Activated T-helper 1 cell treated with anti-CD3 and anti-CD28 coated beads, Interleukin-12 subunit alpha, Interleukin-12 subunit beta, Interleukin-2, Interleukin-4 antibody, amounts not matched to agents 30 ng/mL and 10 ng/mL and 1 ng/mL, durations not matched to agents 14 hours and 24 hours and 36 hours (primary cell): ENCODE measurements at regions not wholly inside any gene's neighbourhood (a gene's known extent, or its start where the extent isn't known, plus 50 kb on each side); places are given as distances from the start of the nearest gene placed in this dataset.

Source experiments
- DNase-seq: peaks from one replicate; pipeline ENCODE4 v3.0.0; 2021; ENCODE audit warnings: low spot score
- H3K27ac Mint-ChIP-seq: one replicate; pipeline ENCODE4 v1.8.0; 2021; ENCODE audit warnings: mild to moderate bottlenecking, mixed read lengths
- H3K27me3 Mint-ChIP-seq: one replicate; pipeline ENCODE4 v1.8.0; 2022; ENCODE audit warnings: mild to moderate bottlenecking, moderate library complexity, mixed read lengths; ENCODE audit not compliant: insufficient read depth
- H3K36me3 Mint-ChIP-seq: one replicate; pipeline ENCODE4 v1.8.0; 2021; ENCODE audit warnings: low read depth, mixed read lengths
- H3K4me1 Mint-ChIP-seq: one replicate; pipeline ENCODE4 v1.8.0; 2021; ENCODE audit warnings: low read depth, mixed read lengths
- H3K4me3 Mint-ChIP-seq: one replicate; pipeline ENCODE4 v1.8.0; 2021; ENCODE audit warnings: mild to moderate bottlenecking, moderate library complexity, mixed read lengths
- H3K9me3 Mint-ChIP-seq: one replicate; pipeline ENCODE4 v1.8.0; 2021; ENCODE audit warnings: mixed read lengths
- intact Hi-C: fragments of 100-400 bp; cut with micrococcal nuclease; formaldehyde crosslinking; loops from one replicate; pipeline ENCODE4 v1.15.1; 2024

DNA sequence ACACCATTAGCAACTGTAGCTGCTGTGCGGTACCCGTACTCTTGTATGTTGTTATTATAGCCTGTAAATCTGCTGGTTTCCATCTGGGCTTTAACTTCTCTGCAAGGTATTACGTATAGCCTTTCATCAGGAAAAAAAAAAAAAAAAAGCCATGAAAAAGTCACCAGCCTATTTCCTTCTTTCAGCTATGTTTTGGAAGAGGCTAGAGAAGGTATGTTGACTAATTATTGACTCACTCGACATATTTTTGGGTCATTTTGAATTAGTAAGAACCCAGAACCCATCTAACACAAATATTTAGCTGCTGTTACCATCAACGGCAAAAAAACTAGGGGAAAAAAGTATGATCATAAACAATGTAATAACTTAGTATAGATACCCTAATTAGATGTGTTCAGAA is 1395.6 kb downstream of the SUCLG1 start:
- intact Hi-C loops = no loop called here
- Mint-ChIP-seq H3K4me1 (no peaks in the 10 kb centered on the region), H3K36me3 (no peaks in the 10 kb centered on the region), H3K27ac (no peak overlapping the region), H3K27me3 (no peaks in the 10 kb centered on the region), H3K4me3 (no peak overlapping the region), H3K9me3 (peaks cover 8% of the 10 kb centered on the region)
- DNase-seq = no peak

DNA sequence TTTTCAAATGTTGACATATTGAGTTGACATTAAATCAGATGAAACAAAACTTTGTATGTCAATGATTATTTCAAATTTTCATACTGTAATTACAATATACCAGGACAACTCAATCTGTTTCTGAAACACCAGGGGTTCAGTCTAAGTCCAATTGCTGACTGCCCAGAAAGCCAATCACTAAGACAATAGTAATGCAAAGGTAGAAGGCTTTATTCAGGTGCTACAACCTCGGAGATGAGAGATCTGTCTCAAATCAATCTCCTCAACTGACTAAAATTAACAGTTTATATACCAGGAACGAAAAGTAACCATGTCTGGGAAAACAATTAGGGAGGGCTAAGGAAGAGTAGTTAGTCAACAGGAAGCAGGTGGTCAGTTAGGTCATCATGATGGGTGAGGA is 1400.4 kb downstream of the SUCLG1 start:
- Mint-ChIP-seq H3K27ac (no peak overlapping the region), H3K36me3 (no peaks in the 10 kb centered on the region), H3K4me1 (no peaks in the 10 kb centered on the region), H3K27me3 (no peaks in the 10 kb centered on the region), H3K4me3 (no peak overlapping the region), H3K9me3 (peaks cover 12% of the 10 kb centered on the region)
- DNase-seq = no peak
- intact Hi-C loops = no loop called here

DNA sequence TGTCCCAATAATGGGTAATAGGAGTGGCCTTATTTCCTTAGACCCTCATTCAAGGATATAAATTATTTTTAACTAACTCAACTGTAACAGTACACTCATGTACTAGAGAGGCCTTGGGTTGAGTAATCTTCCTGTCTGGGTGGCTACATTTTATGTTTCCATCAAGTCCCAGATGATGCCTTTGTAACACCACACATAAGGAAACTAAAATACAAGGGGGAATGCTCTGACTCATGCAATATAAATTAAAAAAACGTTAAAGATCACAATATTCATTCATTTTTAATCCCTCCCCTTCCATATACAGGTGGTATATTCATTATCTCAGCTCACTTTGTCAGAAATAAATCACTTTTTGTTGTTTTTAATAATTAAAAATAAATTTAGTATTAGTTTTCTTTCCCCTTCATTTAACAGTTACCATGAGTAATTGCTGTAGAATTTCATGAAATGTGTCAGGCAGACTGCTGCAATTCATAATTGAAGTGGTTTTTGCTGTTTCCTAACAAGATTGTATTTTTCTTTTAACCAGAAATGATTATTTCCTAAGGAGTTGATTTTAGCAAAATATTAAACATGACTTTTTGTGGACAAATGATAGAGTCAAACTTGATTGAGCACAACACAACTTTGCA is 1403.6 kb downstream of the SUCLG1 start:
- H3K4me1 Mint-ChIP-seq = no peaks in the 10 kb centered on the region
- H3K9me3 Mint-ChIP-seq = peaks cover 16% of the 10 kb centered on the region
- no peaks in the 10 kb centered on the region for H3K27me3 Mint-ChIP-seq
- intact Hi-C loops = no loop called here
- no peak overlapping the region for H3K4me3 Mint-ChIP-seq
- no peak overlapping the region for H3K27ac Mint-ChIP-seq
- H3K36me3 Mint-ChIP-seq = no peaks in the 10 kb centered on the region
- DNase-seq = no peak

DNA sequence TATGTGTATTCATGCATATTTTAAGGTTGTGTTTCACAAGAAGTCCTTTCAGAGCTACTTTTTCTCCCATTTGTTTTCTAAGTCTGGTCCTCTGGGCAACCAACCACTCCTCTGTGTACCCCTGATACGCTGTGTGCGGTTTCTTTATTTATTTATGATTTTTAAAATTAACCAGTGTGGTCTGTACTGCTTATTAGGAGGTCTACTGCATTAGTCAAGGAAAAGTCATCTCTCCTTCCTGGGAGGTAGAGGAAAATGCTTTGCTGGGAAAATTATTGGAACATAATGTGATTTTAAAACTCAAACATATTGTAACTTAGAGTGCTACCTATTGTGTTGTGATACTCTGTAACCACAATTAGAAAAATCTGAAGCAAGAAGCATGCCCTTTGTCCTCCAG is 1404.3 kb downstream of the SUCLG1 start:
- no peaks in the 10 kb centered on the region for H3K27me3 Mint-ChIP-seq
- intact Hi-C loops = no loop called here
- H3K27ac Mint-ChIP-seq = no peak overlapping the region

DNA sequence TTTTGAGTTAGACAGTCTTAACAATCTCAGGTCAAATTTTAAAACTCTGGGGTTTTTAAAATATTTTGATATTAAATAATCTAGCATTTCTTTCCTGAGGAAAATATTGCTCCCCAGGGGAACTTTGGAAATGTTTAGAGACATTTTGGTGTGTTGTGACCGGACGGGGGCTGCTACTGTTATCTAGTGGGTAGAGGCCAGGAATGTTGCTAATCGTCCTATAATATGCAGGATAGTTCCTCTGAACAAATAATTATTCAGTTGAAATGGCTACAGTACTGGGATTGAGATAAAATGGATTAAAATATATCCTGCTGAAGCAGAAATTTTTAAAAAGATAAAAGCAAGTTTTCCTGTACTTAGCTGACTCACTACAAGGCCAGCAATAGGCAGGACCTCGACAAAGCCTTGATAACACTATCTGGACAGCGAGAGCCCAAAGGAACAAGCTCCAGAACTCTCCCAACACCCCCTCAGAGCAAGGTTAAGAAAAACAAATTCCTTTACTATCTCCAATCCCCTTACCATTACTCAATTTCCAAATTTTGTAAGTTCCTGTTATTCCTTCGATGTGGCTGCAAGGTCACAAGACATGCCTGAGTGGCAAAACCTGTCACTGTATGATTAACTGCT is 1407.4 kb downstream of the SUCLG1 start:
- no peaks in the 10 kb centered on the region for H3K36me3 Mint-ChIP-seq

More for the DNA sequence above, 1404.3 kb downstream of the SUCLG1 start:
- Mint-ChIP-seq H3K4me1 (no peaks in the 10 kb centered on the region), H3K4me3 (no peak overlapping the region), H3K36me3 (no peaks in the 10 kb centered on the region), H3K9me3 (peaks cover 16% of the 10 kb centered on the region)
- no peak for DNase-seq

DNA sequence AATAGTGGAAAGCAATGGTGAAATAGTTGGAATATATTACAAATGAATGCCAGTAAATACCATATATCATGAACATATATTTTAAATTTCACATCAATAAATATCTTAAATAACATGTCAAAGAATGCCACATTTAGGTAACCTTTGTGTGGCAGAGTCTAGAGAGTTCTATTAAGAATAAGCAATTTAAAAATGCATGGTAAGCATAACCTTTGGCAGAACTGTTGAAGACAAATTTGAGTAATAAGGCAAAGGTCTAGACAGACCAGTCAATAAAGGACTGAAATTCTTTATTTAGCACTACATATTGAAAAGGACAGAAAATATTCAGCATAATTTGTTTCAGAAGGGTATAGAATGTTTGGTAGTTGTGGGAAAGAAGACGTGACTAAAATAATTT is 1417.0 kb downstream of the SUCLG1 start:
- Mint-ChIP-seq H3K4me1 (no peaks in the 10 kb centered on the region), H3K4me3 (no peak overlapping the region), H3K9me3 (peaks cover 10% of the 10 kb centered on the region), H3K36me3 (no peaks in the 10 kb centered on the region), H3K27me3 (no peaks in the 10 kb centered on the region), H3K27ac (no peak overlapping the region)
- DNase-seq = no peak
- intact Hi-C loops = no loop called here

More for the DNA sequence above, 1407.4 kb downstream of the SUCLG1 start:
- no peak overlapping the region for H3K27ac Mint-ChIP-seq
- intact Hi-C loops = no loop called here
- peaks cover 15% of the 10 kb centered on the region for H3K9me3 Mint-ChIP-seq
- H3K4me1 Mint-ChIP-seq = no peaks in the 10 kb centered on the region
- no peak for DNase-seq
- H3K4me3 Mint-ChIP-seq = no peak overlapping the region
- no peaks in the 10 kb centered on the region for H3K27me3 Mint-ChIP-seq

DNA sequence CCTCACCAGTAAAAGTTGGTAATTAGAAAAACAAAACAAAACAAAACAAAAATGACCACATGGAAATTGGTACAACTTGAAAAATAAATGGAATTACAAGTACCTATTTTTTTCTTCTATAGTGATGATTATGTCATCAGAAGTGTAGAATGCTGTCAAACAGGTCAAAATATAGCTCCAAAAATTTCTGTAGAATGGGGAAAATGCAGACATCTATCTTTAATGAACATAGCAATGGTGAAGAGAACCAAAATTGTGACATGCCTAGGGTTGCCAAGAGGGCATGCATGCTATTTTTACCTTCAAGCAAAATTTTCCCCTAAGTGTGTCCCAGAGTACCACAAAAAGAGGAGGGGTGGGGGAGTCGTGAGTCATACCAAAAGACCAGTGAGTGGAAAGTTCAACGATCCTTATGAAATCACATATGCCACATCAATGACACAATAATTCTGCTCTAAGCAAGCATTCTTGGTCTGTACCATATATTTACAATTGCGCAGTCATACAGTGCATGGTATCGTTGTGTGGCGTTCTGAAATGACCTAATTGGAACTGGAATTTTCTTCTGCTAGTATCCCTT is 1436.4 kb downstream of the SUCLG1 start:
- no peak for DNase-seq
- H3K36me3 Mint-ChIP-seq = no peaks in the 10 kb centered on the region
- H3K9me3 Mint-ChIP-seq = peaks cover 3% of the 10 kb centered on the region
- no peaks in the 10 kb centered on the region for H3K27me3 Mint-ChIP-seq
- no peak overlapping the region for H3K27ac Mint-ChIP-seq
- no peaks in the 10 kb centered on the region for H3K4me1 Mint-ChIP-seq
- H3K4me3 Mint-ChIP-seq = no peak overlapping the region
- intact Hi-C loops = no loop called here

DNA sequence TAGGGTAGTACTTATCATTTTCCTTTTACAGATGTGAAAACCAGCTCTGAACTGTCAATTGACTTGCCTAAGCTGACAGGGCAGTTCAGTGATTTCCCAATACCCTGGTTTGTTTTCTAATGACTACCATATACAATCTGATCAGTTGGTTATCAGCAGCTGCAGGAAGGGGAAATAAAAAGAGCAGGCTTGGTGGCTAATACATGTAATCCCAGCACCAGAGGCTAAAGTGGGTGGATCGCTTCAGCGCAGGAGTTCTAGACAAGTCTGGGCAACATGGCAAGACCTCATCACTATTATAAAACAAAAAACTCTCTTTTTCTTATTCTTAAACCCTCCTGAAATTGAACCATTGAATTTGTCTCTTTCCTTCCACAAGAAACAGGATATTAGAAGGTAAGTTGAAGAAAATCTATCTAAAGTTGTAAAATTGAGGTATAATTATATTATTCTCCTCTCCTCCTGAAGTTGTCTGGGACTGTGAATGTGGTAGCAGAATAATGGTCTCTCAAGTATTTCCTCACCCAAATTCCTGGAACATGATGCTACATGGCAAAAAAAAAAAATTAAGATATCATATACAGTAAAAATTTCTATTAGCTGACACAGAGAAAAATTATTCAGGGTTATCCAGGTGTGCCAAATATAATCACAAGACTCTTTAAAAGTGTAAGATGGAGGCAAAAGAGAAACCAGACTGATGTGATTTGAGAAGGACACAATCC is 1441.6 kb downstream of the SUCLG1 start:
- Mint-ChIP-seq H3K27ac (no peak overlapping the region), H3K4me3 (no peak overlapping the region), H3K27me3 (no peaks in the 10 kb centered on the region), H3K9me3 (peaks cover 3% of the 10 kb centered on the region), H3K36me3 (no peaks in the 10 kb centered on the region), H3K4me1 (no peaks in the 10 kb centered on the region)
- intact Hi-C loops = no loop called here
- DNase-seq = no peak

DNA sequence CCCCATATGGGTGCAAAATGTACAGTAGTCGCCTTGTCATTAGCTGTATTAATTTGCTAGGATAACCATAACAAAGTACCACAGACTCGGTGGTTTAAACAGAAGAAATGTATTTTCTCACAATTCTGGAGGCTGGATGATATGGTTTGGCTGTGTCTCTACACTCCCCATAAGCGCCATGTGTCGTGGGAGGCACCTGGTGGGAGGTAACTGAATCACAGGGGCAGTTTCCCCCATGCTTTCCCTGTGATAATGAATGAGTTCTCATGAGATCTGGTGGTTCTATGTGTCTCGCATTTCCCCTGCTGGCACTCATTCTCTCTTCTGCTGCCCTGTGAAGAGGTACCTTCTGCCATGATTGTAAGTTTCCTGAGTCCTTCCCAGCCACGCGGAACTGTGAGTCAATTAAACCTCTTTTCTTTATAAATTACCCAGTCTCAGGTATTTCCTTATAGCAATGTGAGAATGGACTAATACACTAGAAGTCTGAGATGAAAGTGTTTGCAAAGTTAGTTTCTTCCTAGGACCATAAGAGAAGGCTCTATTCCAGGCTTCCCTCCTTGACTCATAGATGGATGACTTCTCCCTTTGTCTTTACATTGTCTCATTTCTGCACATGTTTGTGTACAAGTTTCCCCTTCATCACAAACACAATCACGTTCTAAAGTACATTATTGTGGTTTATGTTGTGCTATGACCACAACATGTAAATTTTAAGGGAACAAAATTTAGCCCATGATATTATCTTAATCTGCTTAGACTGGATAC is 1442.6 kb downstream of the SUCLG1 start:
- no peak for DNase-seq
- H3K36me3 Mint-ChIP-seq = no peaks in the 10 kb centered on the region
- H3K27me3 Mint-ChIP-seq = no peaks in the 10 kb centered on the region
- no peaks in the 10 kb centered on the region for H3K4me1 Mint-ChIP-seq
- H3K4me3 Mint-ChIP-seq = no peak overlapping the region
- no peak overlapping the region for H3K27ac Mint-ChIP-seq
- peaks cover 3% of the 10 kb centered on the region for H3K9me3 Mint-ChIP-seq
- intact Hi-C loops = no loop called here

DNA sequence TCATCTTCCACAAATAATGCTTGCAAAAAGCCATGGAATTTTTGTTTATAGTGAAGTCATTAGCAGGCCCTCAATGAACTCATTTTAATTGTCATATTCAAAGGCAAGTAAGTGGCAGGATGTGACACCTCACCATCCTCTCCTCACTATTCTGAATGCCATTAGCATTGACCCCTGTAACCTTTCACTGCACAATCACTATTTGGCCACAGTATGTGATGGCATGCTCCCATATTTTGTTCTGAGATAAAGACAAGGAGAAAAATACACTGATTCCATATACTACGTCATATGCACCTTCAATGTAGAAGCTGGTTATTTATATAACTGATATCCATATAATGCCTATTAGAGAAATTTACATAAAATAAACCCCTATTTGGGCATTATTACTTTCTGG is 1443.2 kb downstream of the SUCLG1 start:
- H3K27ac Mint-ChIP-seq = no peak overlapping the region
- peaks cover 7% of the 10 kb centered on the region for H3K9me3 Mint-ChIP-seq
- no peak overlapping the region for H3K4me3 Mint-ChIP-seq
- H3K4me1 Mint-ChIP-seq = no peaks in the 10 kb centered on the region
- no peak for DNase-seq
- intact Hi-C loops = no loop called here
- no peaks in the 10 kb centered on the region for H3K27me3 Mint-ChIP-seq
- H3K36me3 Mint-ChIP-seq = no peaks in the 10 kb centered on the region

DNA sequence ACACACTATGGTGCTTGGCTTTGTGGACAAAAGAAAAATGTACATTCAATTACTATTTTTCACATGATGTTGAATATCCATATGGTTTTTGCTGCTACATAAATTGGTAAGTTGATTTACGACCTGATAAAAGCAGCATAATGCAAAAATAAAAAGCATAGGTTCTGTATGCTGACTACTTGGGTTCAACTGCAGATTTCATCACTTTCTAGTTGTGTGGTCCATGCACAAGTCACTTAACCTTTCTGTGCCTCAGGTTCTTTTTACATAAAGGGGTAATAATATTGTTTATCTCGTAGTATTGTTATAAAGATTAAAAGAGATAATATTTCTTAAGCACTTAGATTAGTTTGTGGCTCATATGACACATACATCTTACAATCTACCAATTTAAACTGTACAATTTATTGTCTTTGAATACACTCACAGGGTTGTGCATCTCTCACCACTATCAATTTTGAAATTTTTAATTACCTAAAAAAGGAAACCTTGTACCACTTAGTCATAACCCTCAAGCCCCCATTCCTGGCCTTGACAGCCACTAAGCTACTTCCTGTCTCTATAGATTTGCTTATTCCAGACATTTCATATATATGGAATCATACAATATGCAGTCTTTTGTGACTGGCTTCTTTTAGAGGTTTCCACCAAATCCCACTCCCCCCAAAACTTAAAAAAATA is 1443.9 kb downstream of the SUCLG1 start:
- no peak for DNase-seq
- Mint-ChIP-seq H3K4me1 (no peaks in the 10 kb centered on the region), H3K9me3 (peaks cover 7% of the 10 kb centered on the region), H3K27me3 (no peaks in the 10 kb centered on the region), H3K4me3 (no peak overlapping the region), H3K27ac (no peak overlapping the region), H3K36me3 (no peaks in the 10 kb centered on the region)
- intact Hi-C loops = no loop called here

DNA sequence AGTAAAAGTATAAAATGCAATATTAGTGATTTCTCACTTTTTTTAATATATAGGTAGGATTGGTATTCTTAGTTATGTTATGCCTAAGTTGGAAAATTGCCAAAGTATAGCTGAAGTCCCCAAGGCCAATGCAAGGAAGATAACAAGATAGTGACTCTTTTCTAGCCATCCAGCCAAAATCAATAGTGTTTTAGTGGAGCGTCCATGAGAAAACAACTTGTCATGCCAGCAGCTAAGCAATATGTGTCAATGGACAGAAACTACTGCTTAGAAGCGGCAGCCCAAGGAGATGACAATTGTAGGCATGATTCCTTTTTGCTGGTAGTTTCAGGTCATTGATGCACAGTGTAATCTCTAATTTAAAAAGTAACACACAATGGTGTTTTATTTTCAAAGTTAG is 1444.6 kb downstream of the SUCLG1 start:
- Mint-ChIP-seq H3K4me1 (no peaks in the 10 kb centered on the region), H3K27me3 (no peaks in the 10 kb centered on the region), H3K36me3 (no peaks in the 10 kb centered on the region), H3K9me3 (peaks cover 7% of the 10 kb centered on the region), H3K27ac (no peak overlapping the region), H3K4me3 (no peak overlapping the region)
- DNase-seq = no peak
- intact Hi-C loops = no loop called here
